Tibial nerve (tissue), 4 donors: ENCODE measurements at regions not wholly inside any gene's neighbourhood (a gene's known extent, or its start where the extent isn't known, plus 50 kb on each side); places are given as distances from the start of the nearest gene placed in this dataset.

Experiments used
- DNase-seq, 2 donors: peaks; one replicate each; pipeline ENCODE4 v3.0.0-alpha.2; 2019; ENCODE audit warnings: low spot score in 2 of 2
- H3K27ac ChIP-seq, 4 donors: fragments of 200-600 bp; sonication (generic) in 3 of 4; one replicate each; pipeline ENCODE4 v1.5.1; 2017 to 2019; ENCODE audit warnings: mild to moderate bottlenecking in 1 of 4
- H3K27me3 ChIP-seq, 2 donors: fragments of 200-600 bp; sonication (generic) in 1 of 2; one replicate each; pipeline versions ENCODE4 v1.5.1 to v1.6.0; 2017 to 2019
- H3K36me3 ChIP-seq, 3 donors: fragments of 200-600 bp; sonication (generic); one replicate each; pipeline ENCODE4 v1.5.1; 2018 to 2019
- H3K4me1 ChIP-seq, 4 donors: fragments of 200-600 bp; sonication (generic) in 3 of 4; one replicate each; pipeline ENCODE4 v1.5.1; 2017 to 2019
- H3K4me3 ChIP-seq, 4 donors: fragments of 200-600 bp; sonication (generic) in 3 of 4; one replicate each; pipeline ENCODE4 v1.5.1; 2017 to 2019; ENCODE audit warnings: mild to moderate bottlenecking in 1 of 4, moderate library complexity in 1 of 4
- H3K9me3 ChIP-seq, 4 donors: fragments of 200-600 bp; sonication (generic) in 3 of 4; one replicate each; pipeline ENCODE4 v1.5.1; 2017 to 2019
- EP300 ChIP-seq, 2 donors: sonication (generic); formaldehyde crosslinking; IDR thresholded peaks; one replicate each; pipeline ENCODE4 v1.6.1; 2017; ENCODE audit warnings: antibody characterized with exemption in 2 of 2, mild to moderate bottlenecking in 1 of 2
- POLR2A ChIP-seq, 2 donors: fragments of 450-650 bp; IDR thresholded peaks; one replicate each; pipeline ENCODE4 v1.6.1; 2017; ENCODE audit warnings: antibody characterized with exemption in 2 of 2, mild to moderate bottlenecking in 2 of 2, moderate library complexity in 2 of 2
- WGBS, 2 donors: methylation state at CpG; one replicate each; pipeline ENCODE4 v1.1.5; 2018; 5-methylcytosine and 5-hydroxymethylcytosine counted together
- TF ChIP-seq, protein P1 (sequence below), 5 experiments: fragments of 200-600 bp in 3 of 5; fragments of 450-650 bp in 2 of 5; sonication (generic) in 3 of 5; IDR thresholded peaks; one replicate each; pipeline ENCODE4 v1.5.1; 2016 to 2019; ENCODE audit warnings: antibody characterized with exemption in 5 of 5, mild to moderate bottlenecking in 3 of 5, moderate library complexity in 2 of 5

DNA sequence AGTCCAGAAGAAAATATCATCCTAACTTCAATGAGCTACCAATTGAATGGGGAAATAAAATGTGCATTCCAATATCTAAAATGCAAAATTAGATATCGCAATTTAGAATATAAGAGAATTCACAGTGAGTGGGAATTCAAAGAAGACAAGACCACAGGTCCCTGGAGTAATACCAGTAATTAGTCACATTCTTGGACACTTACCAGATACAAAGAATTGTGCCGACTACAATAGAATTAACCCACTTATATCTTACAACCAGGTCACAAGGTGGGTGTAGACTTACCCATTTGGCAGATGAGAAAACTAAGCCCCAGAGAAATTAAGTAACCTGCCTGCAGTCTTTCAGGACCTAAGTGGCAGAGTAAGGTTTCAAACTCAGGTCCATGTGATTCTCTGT is 84.3 kb upstream of the C1QTNF7 start:
- Histone ChIP-seq H3K4me3 (no peak overlapping the region), H3K27me3 (no peaks in the 10 kb centered on the region), H3K27ac (no peak overlapping the region), H3K36me3 (no peaks in the 10 kb centered on the region), H3K4me1 (no peaks in the 10 kb centered on the region), H3K9me3 (no peaks in the 10 kb centered on the region)
- TF ChIP-seq EP300 (IDR thresholded peaks at IDR 0.05), result no peak
- TF ChIP-seq, protein P1, sequence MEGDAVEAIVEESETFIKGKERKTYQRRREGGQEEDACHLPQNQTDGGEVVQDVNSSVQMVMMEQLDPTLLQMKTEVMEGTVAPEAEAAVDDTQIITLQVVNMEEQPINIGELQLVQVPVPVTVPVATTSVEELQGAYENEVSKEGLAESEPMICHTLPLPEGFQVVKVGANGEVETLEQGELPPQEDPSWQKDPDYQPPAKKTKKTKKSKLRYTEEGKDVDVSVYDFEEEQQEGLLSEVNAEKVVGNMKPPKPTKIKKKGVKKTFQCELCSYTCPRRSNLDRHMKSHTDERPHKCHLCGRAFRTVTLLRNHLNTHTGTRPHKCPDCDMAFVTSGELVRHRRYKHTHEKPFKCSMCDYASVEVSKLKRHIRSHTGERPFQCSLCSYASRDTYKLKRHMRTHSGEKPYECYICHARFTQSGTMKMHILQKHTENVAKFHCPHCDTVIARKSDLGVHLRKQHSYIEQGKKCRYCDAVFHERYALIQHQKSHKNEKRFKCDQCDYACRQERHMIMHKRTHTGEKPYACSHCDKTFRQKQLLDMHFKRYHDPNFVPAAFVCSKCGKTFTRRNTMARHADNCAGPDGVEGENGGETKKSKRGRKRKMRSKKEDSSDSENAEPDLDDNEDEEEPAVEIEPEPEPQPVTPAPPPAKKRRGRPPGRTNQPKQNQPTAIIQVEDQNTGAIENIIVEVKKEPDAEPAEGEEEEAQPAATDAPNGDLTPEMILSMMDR (IDR thresholded peaks at IDR 0.05), result no peak
- TF ChIP-seq POLR2A (IDR thresholded peaks at IDR 0.05), result no peak
- 28 to 30% methylated on average over 2 of the region's 2 CpGs for WGBS, 2 donors
- DNase-seq, result no peak

DNA sequence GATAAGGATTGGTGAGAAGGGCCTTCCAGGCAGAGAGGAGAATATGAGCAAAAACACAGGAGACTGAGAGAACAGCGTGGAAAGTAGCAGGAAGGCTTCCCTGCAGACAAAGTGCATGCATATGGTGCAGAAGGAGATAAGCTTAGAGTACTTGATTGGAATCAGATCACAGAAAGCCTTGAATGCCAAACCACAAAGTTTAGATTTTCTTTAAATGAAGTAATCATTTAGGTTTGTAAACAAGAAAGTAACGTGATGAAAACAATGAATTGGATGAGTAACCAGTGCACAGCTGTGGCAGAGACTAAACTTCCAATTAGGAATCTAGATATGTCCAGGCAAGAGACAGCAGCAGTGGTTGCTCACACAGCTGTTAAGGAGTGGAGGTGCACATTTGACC is 83.8 kb upstream of the C1QTNF7 start:
- H3K9me3 ChIP-seq, result no peaks in the 10 kb centered on the region
- no peak overlapping the region for H3K27ac ChIP-seq
- H3K36me3 ChIP-seq, result no peaks in the 10 kb centered on the region
- peaks cover 0 to 1% (median 0%) of the 10 kb centered on the region in 4 donors for H3K4me1 ChIP-seq
- no peak overlapping the region for H3K4me3 ChIP-seq
- 43 to 51% methylated on average over 2 of the region's 2 CpGs for WGBS, 2 donors
- TF ChIP-seq EP300 (IDR thresholded peaks at IDR 0.05) (no peak), POLR2A (IDR thresholded peaks at IDR 0.05) (no peak)
- TF ChIP-seq, protein P1 (IDR thresholded peaks at IDR 0.05), result no peak
- DNase-seq, result no peak
- no peaks in the 10 kb centered on the region for H3K27me3 ChIP-seq

DNA sequence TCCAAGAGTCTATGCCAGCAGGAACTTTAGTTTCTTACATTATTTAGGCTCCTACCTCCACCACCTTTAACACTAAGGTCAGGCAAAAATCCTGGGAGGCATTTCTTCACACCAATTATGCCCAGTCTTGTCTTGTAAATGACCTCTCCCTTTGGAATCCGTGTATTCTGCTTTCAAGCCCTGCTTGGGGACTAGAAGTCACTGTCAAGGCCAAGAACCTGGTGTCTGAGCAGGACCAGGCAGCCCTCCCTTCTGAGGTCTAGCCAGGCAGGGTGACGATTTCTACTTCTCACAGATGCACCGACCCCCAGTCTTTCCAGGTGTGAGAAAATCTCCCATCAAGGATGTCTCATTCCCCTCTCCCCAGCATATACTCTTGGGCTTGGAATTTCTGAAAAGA is 82.7 kb upstream of the C1QTNF7 start:
- H3K9me3 ChIP-seq, result no peaks in the 10 kb centered on the region
- TF ChIP-seq POLR2A (IDR thresholded peaks at IDR 0.05) (no peak), EP300 (IDR thresholded peaks at IDR 0.05) (no peak)
- TF ChIP-seq, protein P1 (IDR thresholded peaks at IDR 0.05), result no peak
- DNase-seq, result no peak
- no peaks in the 10 kb centered on the region for H3K36me3 ChIP-seq
- no peaks in the 10 kb centered on the region for H3K27me3 ChIP-seq
- no peak overlapping the region for H3K27ac ChIP-seq
- no peak overlapping the region for H3K4me3 ChIP-seq
- 65 to 69% methylated on average over 3 of the region's 3 CpGs for WGBS, 2 donors
- H3K4me1 ChIP-seq, result peaks cover 0 to 8% (median 3%) of the 10 kb centered on the region in 4 donors

DNA sequence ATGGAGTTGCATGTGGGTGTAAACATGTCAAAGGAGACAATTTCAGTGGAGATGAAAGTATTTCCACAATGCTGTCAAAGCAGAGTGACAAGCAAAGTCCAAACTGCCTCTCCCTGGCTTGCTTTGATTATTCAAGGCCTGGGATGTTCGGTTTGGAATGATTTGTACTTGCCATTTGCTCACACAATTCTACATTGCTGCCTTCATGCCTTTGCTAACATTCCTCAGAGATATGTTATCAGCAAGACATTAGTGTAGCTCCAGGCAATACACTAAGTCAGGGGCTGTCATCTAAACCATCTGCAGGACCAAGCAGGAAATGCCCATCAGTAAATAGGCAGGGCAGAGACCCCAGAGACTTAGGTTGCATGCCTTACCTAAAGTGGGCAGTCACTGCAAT is 79.6 kb upstream of the C1QTNF7 start:
- TF ChIP-seq, protein P1 (IDR thresholded peaks at IDR 0.05), result no peak
- TF ChIP-seq POLR2A (IDR thresholded peaks at IDR 0.05) (no peak), EP300 (IDR thresholded peaks at IDR 0.05) (no peak)
- H3K27me3 ChIP-seq, result no peaks in the 10 kb centered on the region
- no peak for DNase-seq
- no peaks in the 10 kb centered on the region for H3K36me3 ChIP-seq
- WGBS, 2 donors, result 37 to 59% methylated on average over 1 of the region's 1 CpG
- no peak overlapping the region for H3K4me3 ChIP-seq
- no peak overlapping the region for H3K27ac ChIP-seq
- H3K4me1 ChIP-seq, result peaks cover 0 to 8% (median 3%) of the 10 kb centered on the region in 4 donors
- H3K9me3 ChIP-seq, result no peaks in the 10 kb centered on the region

DNA sequence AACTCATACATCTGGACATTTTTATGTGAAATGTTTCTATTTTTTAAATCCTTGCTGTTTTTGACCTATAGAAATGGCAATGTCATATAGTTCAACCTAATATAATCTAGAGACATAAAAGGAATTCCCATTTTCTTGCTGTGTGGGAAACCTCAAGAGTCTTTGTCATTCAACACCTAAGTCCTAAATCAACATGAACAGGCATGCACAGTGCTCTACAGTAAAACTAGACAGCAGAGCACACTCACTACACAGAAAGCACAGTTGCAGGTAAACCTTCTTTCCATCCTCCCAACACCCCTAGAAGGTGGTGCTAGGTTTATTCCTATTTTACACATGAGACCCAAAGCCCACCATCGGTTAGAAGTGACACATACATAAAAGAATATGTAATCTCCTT is 79.1 kb upstream of the C1QTNF7 start:
- no peaks in the 10 kb centered on the region for H3K36me3 ChIP-seq

More for the DNA sequence above, 79.1 kb upstream of the C1QTNF7 start:
- 93 to 96% methylated on average over 1 of the region's 1 CpG for WGBS, 2 donors
- no peak overlapping the region for H3K27ac ChIP-seq
- H3K9me3 ChIP-seq, result no peaks in the 10 kb centered on the region
- TF ChIP-seq POLR2A (IDR thresholded peaks at IDR 0.05) (no peak), EP300 (IDR thresholded peaks at IDR 0.05) (no peak)
- TF ChIP-seq, protein P1 (IDR thresholded peaks at IDR 0.05), result no peak
- peaks cover 0 to 8% (median 3%) of the 10 kb centered on the region in 4 donors for H3K4me1 ChIP-seq
- H3K27me3 ChIP-seq, result no peaks in the 10 kb centered on the region
- no peak overlapping the region for H3K4me3 ChIP-seq
- no peak for DNase-seq
